BJ (cell line): ENCODE measurements at regions not wholly inside any gene's neighbourhood (a gene's known extent, or its start where the extent isn't known, plus 50 kb on each side); places are given as distances from the start of the nearest gene placed in this dataset.

Source experiments
- CTCF ChIA-PET: fragments of 350-600 bp; formaldehyde crosslinking; extraction: SDS; loops from one replicate; lab custom pipeline; 2021; ENCODE audit warnings: antibody characterized with exemption, inconsistent platforms; lab: Yijun Ruan, JAX
- POLR2A ChIA-PET: fragments of 300-600 bp; sonication (Branson Sonifier 250); formaldehyde crosslinking; extraction: SDS; loops from one replicate; lab custom pipeline; 2021; ENCODE audit warnings: antibody characterized with exemption; lab: Charles Lee
- DNase-seq: peaks from one replicate; pipeline ENCODE4 v3.0.0-alpha.2; 2011; ENCODE audit warnings: low read depth
- H3K27me3 ChIP-seq: 2 replicates; pipeline ENCODE4 v1.6.0; 2011; ENCODE audit warnings: low read length; ENCODE audit not compliant: control insufficient read depth, insufficient read depth
- H3K36me3 ChIP-seq: 2 replicates; pipeline ENCODE4 v1.5.1; 2011; ENCODE audit warnings: low read length; ENCODE audit not compliant: control insufficient read depth, insufficient read depth
- H3K4me3 ChIP-seq: 2 replicates; pipeline ENCODE4 v1.5.1; 2011; ENCODE audit warnings: low read depth, mild to moderate bottlenecking, control low read depth, low read length
- TF ChIP-seq, protein P1 (sequence below): IDR thresholded peaks from 2 replicates; pipeline ENCODE4 v1.5.1; 2011; ENCODE audit warnings: low read depth, mild to moderate bottlenecking, control low read depth, inconsistent platforms, low read length, moderate library complexity; ENCODE audit not compliant: insufficient read depth

DNA sequence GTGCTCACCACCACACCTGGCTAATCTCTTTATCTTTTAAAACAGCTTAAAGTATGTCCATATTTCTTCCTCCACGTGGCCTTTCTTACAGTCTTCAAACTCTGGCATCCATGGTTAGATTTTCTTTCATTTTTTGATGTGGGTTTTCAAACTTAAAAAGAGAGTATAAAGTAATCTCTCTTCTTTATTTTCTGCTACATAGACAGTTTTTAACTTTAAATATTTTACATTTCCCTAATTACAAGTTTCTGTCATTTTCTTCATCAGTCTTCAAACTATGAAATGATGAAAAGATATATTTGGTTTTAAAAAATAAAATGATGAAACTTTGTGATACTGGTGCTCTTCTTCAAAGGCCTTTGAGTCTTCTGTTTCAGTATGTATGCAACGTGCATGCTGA is 143.5 kb upstream of the ESRRG start:
- DNase-seq, result no peak
- no peaks in the 10 kb centered on the region for H3K36me3 ChIP-seq
- TF ChIP-seq, protein P1, sequence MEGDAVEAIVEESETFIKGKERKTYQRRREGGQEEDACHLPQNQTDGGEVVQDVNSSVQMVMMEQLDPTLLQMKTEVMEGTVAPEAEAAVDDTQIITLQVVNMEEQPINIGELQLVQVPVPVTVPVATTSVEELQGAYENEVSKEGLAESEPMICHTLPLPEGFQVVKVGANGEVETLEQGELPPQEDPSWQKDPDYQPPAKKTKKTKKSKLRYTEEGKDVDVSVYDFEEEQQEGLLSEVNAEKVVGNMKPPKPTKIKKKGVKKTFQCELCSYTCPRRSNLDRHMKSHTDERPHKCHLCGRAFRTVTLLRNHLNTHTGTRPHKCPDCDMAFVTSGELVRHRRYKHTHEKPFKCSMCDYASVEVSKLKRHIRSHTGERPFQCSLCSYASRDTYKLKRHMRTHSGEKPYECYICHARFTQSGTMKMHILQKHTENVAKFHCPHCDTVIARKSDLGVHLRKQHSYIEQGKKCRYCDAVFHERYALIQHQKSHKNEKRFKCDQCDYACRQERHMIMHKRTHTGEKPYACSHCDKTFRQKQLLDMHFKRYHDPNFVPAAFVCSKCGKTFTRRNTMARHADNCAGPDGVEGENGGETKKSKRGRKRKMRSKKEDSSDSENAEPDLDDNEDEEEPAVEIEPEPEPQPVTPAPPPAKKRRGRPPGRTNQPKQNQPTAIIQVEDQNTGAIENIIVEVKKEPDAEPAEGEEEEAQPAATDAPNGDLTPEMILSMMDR, result no peak
- H3K27me3 ChIP-seq, result no peaks in the 10 kb centered on the region
- CTCF ChIA-PET, result no interaction called here
- POLR2A ChIA-PET, result no interaction called here
- H3K4me3 ChIP-seq, result no peak overlapping the region

DNA sequence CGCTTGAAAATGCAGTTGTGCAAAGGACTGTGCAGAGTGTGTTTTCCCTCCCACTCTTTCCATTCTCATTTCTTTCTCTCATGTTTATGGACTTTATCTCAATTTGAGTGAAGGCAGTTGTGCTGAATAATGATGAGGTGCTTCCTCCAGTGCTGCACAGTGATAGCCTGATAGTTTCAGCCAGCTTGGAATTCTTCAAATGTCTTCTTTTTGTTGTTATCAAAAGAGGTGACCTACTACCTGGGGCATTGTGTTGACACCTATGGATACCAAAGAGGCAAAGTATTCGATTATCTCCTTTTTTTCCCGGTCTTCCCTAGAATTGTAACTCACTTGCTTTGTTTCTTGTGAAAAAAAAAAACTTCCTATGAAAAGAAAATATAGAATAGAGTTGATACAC is 132.6 kb upstream of the ESRRG start:
- ChIA-PET POLR2A (no interaction called here), CTCF (no interaction called here)
- TF ChIP-seq, protein P1, result no peak
- no peak for DNase-seq
- no peaks in the 10 kb centered on the region for H3K36me3 ChIP-seq
- H3K4me3 ChIP-seq, result no peak overlapping the region
- no peaks in the 10 kb centered on the region for H3K27me3 ChIP-seq

DNA sequence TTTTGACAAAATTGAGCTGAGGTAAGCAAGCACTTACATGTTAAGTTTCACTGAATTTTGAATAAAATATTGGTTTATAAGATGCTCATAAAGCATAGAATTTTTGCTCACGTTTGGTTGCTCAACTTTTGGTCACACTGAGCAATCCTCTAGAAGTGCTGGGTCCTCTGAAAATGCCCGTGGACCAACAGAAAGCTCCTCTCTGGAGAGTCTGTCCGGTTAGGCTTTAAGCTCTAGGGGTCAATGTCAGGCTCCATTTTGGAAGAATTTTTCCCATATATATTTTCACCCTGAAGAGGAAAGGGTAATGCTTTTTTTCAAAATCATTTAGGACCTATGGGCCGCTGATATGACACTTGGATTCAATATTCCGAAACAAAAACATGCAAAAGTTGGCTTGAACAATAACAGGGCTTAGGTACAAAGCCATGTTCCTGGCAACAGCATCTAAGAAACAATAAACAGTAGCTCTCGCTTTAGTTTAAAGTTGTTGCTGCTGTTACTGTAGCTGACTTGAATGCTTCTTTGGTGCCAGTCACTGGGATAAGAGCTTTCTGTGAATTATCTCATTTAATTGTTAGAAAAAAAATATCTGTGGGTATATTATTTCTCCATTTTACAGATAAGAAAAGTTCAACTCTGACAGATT is 131.7 kb upstream of the ESRRG start:
- CTCF ChIA-PET, result no interaction called here
- DNase-seq, result no peak
- H3K4me3 ChIP-seq, result no peak overlapping the region
- no peaks in the 10 kb centered on the region for H3K27me3 ChIP-seq
- POLR2A ChIA-PET, result no interaction called here
- TF ChIP-seq, protein P1, result no peak
- H3K36me3 ChIP-seq, result no peaks in the 10 kb centered on the region

GRCh38 chr1:216851073-216851472 is 127.8 kb upstream of the ESRRG start:
- no peak overlapping the region for H3K4me3 ChIP-seq
- H3K36me3 ChIP-seq, result no peaks in the 10 kb centered on the region
- ChIA-PET POLR2A (no interaction called here), CTCF (no interaction called here)
- H3K27me3 ChIP-seq, result no peaks in the 10 kb centered on the region
- TF ChIP-seq, protein P1, result no peak
- no peak for DNase-seq

DNA sequence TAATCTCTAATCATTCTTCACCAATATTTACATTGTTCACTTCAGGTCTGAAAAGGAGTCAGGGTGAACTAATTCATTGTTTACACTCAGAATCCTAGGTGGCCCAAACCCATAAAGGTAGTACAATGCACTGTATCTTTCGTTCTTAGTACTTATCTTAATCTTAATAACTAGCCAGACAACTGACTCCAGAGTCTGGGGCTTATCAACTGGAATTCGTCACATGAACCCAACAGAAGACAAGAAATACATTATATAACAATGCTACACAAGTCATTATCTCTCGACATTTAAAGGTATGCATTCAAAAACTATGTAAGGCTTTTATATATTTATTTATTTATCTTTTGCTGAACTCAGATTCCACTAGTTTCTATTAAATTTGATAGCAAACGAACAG is 125.9 kb upstream of the ESRRG start:
- POLR2A ChIA-PET, result no interaction called here
- TF ChIP-seq, protein P1, result no peak
- H3K36me3 ChIP-seq, result no peaks in the 10 kb centered on the region
- no peak overlapping the region for H3K4me3 ChIP-seq
- no peaks in the 10 kb centered on the region for H3K27me3 ChIP-seq
- CTCF ChIA-PET, result no interaction called here
- no peak for DNase-seq
